HEK293 (cell line): ENCODE measurements at regions not wholly inside any gene's neighbourhood (a gene's known extent, or its start where the extent isn't known, plus 50 kb on each side); places are given as distances from the start of the nearest gene placed in this dataset.

Source experiments
- CTCF ChIA-PET: fragments of 350-600 bp; formaldehyde crosslinking; extraction: SDS; loops from one replicate; lab custom pipeline; 2021; ENCODE audit warnings: antibody characterized with exemption; lab: Yijun Ruan, JAX
- POLR2A ChIA-PET: fragments of 300-600 bp; formaldehyde crosslinking; extraction: SDS; loops from one replicate; lab custom pipeline; 2020; ENCODE audit warnings: antibody characterized with exemption, inconsistent platforms; lab: Yijun Ruan, JAX
- H3K27ac ChIP-seq: fragments of 200-500 bp; sonication (Bioruptor generic); 2 replicates; pipeline ENCODE4 v1.5.1; 2014; ENCODE audit warnings: low read depth, low read length, control low read depth, inconsistent platforms; ENCODE audit errors: extremely low read depth
- H3K36me3 ChIP-seq, 2 experiments: fragments of 200-500 bp in 1 of 2; sonication (Bioruptor generic) in 1 of 2; 1 replicate in 1 of 2; 2 replicates in 1 of 2; pipeline ENCODE4 v1.5.1; 2014 to 2017; ENCODE audit warnings: inconsistent platforms in 2 of 2, low read length in 2 of 2; ENCODE audit not compliant: control insufficient read depth in 2 of 2, insufficient read depth in 1 of 2
- H3K4me1 ChIP-seq: fragments of 200-500 bp; sonication (Bioruptor generic); 2 replicates; pipeline ENCODE4 v1.5.1; 2014; ENCODE audit warnings: mild to moderate bottlenecking, low read length, inconsistent platforms; ENCODE audit not compliant: control insufficient read depth, insufficient read depth
- H3K4me3 ChIP-seq: 2 replicates; pipeline ENCODE4 v1.5.1; 2011; ENCODE audit warnings: low read depth, mild to moderate bottlenecking, control low read depth, low read length, moderate library complexity
- H3K9me3 ChIP-seq: fragments of 200-500 bp; sonication (Bioruptor generic); 2 replicates; pipeline ENCODE4 v1.5.1; 2014; ENCODE audit warnings: low read depth, low read length, inconsistent platforms; ENCODE audit not compliant: control insufficient read depth, insufficient read depth
- AEBP2 ChIP-seq: fragments of 450-650 bp; formaldehyde crosslinking; IDR thresholded peaks from 2 replicates; pipeline ENCODE4 v1.5.1; 2016; ENCODE audit warnings: missing biosample characterization, missing genetic modification characterization, borderline replicate concordance
- EGR2 ChIP-seq: fragments of 450-650 bp; formaldehyde crosslinking; IDR thresholded peaks from 2 replicates; pipeline ENCODE4 v1.5.1; 2016; ENCODE audit warnings: low read depth, missing biosample characterization, missing genetic modification characterization
- GFI1B ChIP-seq: fragments of 450-650 bp; formaldehyde crosslinking; IDR thresholded peaks from 2 replicates; pipeline ENCODE4 v1.5.1; 2016; ENCODE audit warnings: missing biosample characterization, missing genetic modification characterization
- HOXD13 ChIP-seq: sonication (generic); formaldehyde crosslinking; IDR thresholded peaks from 2 replicates; pipeline ENCODE4 v1.8.0; 2022; ENCODE audit warnings: missing genetic modification reagents, borderline replicate concordance
- KLF1 ChIP-seq: fragments of 450-650 bp; formaldehyde crosslinking; IDR thresholded peaks from 2 replicates; pipeline ENCODE4 v1.5.1; 2016; ENCODE audit warnings: missing biosample characterization, missing genetic modification characterization
- KLF7 ChIP-seq: fragments of 450-650 bp; formaldehyde crosslinking; IDR thresholded peaks from 2 replicates; pipeline ENCODE4 v1.5.1; 2016; ENCODE audit warnings: missing biosample characterization, missing genetic modification characterization, borderline replicate concordance
- REPIN1 ChIP-seq: fragments of 450-650 bp; formaldehyde crosslinking; IDR thresholded peaks from 2 replicates; pipeline ENCODE4 v1.5.1; 2017; ENCODE audit warnings: missing biosample characterization, missing genetic modification characterization, low read depth
- SCRT1 ChIP-seq: fragments of 450-650 bp; formaldehyde crosslinking; IDR thresholded peaks from 2 replicates; pipeline ENCODE4 v1.5.1; 2016; ENCODE audit warnings: missing biosample characterization, missing genetic modification characterization, borderline replicate concordance
- TCF7L2 ChIP-seq: IDR thresholded peaks from 2 replicates; pipeline ENCODE4 v1.6.1; 2011; ENCODE audit warnings: low read depth, mild to moderate bottlenecking, inconsistent platforms, low read length, moderate library complexity, borderline replicate concordance
- ZBTB1 ChIP-seq: fragments of 450-650 bp; formaldehyde crosslinking; IDR thresholded peaks from 2 replicates; pipeline ENCODE4 v1.5.1; 2016; ENCODE audit warnings: missing biosample characterization, missing genetic modification characterization
- ZBTB10 ChIP-seq: fragments of 450-650 bp; formaldehyde crosslinking; IDR thresholded peaks from 2 replicates; pipeline ENCODE4 v1.5.1; 2016; ENCODE audit warnings: missing biosample characterization, missing genetic modification characterization
- ZFP37 ChIP-seq: fragments of 450-650 bp; formaldehyde crosslinking; IDR thresholded peaks from 2 replicates; pipeline ENCODE4 v1.5.1; 2016; ENCODE audit warnings: missing biosample characterization, missing genetic modification characterization
- ZFP41 ChIP-seq: fragments of 450-650 bp; formaldehyde crosslinking; IDR thresholded peaks from 2 replicates; pipeline ENCODE4 v1.5.1; 2016; ENCODE audit warnings: missing biosample characterization, missing genetic modification characterization, borderline replicate concordance
- ZNF121 ChIP-seq: fragments of 450-650 bp; formaldehyde crosslinking; IDR thresholded peaks from 2 replicates; pipeline ENCODE4 v1.5.1; 2016; ENCODE audit warnings: missing biosample characterization, missing genetic modification characterization
- ZNF146 ChIP-seq: fragments of 450-650 bp; formaldehyde crosslinking; IDR thresholded peaks from 2 replicates; pipeline ENCODE4 v1.5.1; 2016; ENCODE audit warnings: missing biosample characterization, missing genetic modification characterization
- ZNF169 ChIP-seq: fragments of 450-650 bp; formaldehyde crosslinking; IDR thresholded peaks from 2 replicates; pipeline ENCODE4 v1.5.1; 2016; ENCODE audit warnings: missing biosample characterization, missing genetic modification characterization
- ZNF366 ChIP-seq: fragments of 450-650 bp; formaldehyde crosslinking; conservative IDR thresholded peaks from 2 replicates; pipeline ENCODE4 v1.5.1; 2016; ENCODE audit warnings: missing biosample characterization, missing genetic modification characterization
- ZNF37A ChIP-seq: fragments of 450-650 bp; IDR thresholded peaks from 2 replicates; pipeline ENCODE4 v1.5.1; 2018; ENCODE audit warnings: missing biosample characterization, missing genetic modification characterization
- ZNF514 ChIP-seq: fragments of 450-650 bp; formaldehyde crosslinking; IDR thresholded peaks from 2 replicates; pipeline ENCODE4 v1.5.1; 2016; ENCODE audit warnings: missing biosample characterization, missing genetic modification characterization
- ZNF544 ChIP-seq: fragments of 450-650 bp; formaldehyde crosslinking; IDR thresholded peaks from 2 replicates; pipeline ENCODE4 v1.5.0; 2017; ENCODE audit warnings: missing biosample characterization, missing genetic modification characterization
- ZNF555 ChIP-seq: fragments of 450-650 bp; formaldehyde crosslinking; conservative IDR thresholded peaks from 2 replicates; pipeline ENCODE4 v1.5.1; 2017; ENCODE audit warnings: missing biosample characterization, mild to moderate bottlenecking, missing genetic modification characterization, inconsistent platforms
- ZNF707 ChIP-seq: fragments of 450-650 bp; formaldehyde crosslinking; IDR thresholded peaks from 2 replicates; pipeline ENCODE4 v1.5.1; 2016; ENCODE audit warnings: missing biosample characterization, missing genetic modification characterization
- ZNF777 ChIP-seq: fragments of 450-650 bp; formaldehyde crosslinking; IDR thresholded peaks from 2 replicates; pipeline ENCODE4 v1.5.1; 2017; ENCODE audit warnings: missing biosample characterization, missing genetic modification characterization, borderline replicate concordance
- ZNF791 ChIP-seq: fragments of 450-650 bp; formaldehyde crosslinking; IDR thresholded peaks from 2 replicates; pipeline ENCODE4 v1.5.1; 2016; ENCODE audit warnings: missing biosample characterization, missing genetic modification characterization
- ZNF843 ChIP-seq: fragments of 450-650 bp; formaldehyde crosslinking; IDR thresholded peaks from 2 replicates; pipeline ENCODE4 v1.5.1; 2016; ENCODE audit warnings: missing biosample characterization, missing genetic modification characterization
- TF ChIP-seq, protein P1 (sequence below): IDR thresholded peaks from 2 replicates; pipeline ENCODE4 v1.6.1; 2011; ENCODE audit warnings: mild to moderate bottlenecking, low read depth, low read length, borderline replicate concordance
- TF ChIP-seq, protein P2 (sequence below): fragments of 450-650 bp; formaldehyde crosslinking; IDR thresholded peaks from 2 replicates; pipeline ENCODE4 v1.5.1; 2017; ENCODE audit warnings: missing biosample characterization, missing genetic modification characterization
- TF ChIP-seq, protein P3 (sequence below): fragments of 450-650 bp; IDR thresholded peaks from 2 replicates; pipeline ENCODE4 v1.5.1; 2018; ENCODE audit warnings: missing biosample characterization, missing genetic modification characterization

- no peak overlapping the region for H3K4me3 ChIP-seq
- TF ChIP-seq AEBP2 (tag by site-specific recombination) (no peak), HOXD13 (CRISPR knock-in tag) (no peak), ZNF777 (no peak), ZBTB10 (tag by site-specific recombination) (no peak), ZNF37A (tag by site-specific recombination) (no peak), ZNF544 (tag by site-specific recombination) (no peak), ZNF169 (no peak), ZNF707 (tag by site-specific recombination) (no peak), ZNF366 (tag by site-specific recombination) (no peak), TCF7L2 (no peak), ZFP41 (no peak), KLF1 (tag by site-specific recombination) (no peak), ZFP37 (tag by site-specific recombination) (no peak), ZNF514 (no peak)
- TF ChIP-seq, protein P1, sequence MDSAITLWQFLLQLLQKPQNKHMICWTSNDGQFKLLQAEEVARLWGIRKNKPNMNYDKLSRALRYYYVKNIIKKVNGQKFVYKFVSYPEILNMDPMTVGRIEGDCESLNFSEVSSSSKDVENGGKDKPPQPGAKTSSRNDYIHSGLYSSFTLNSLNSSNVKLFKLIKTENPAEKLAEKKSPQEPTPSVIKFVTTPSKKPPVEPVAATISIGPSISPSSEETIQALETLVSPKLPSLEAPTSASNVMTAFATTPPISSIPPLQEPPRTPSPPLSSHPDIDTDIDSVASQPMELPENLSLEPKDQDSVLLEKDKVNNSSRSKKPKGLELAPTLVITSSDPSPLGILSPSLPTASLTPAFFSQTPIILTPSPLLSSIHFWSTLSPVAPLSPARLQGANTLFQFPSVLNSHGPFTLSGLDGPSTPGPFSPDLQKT, result no peak
- TF ChIP-seq, protein P2, sequence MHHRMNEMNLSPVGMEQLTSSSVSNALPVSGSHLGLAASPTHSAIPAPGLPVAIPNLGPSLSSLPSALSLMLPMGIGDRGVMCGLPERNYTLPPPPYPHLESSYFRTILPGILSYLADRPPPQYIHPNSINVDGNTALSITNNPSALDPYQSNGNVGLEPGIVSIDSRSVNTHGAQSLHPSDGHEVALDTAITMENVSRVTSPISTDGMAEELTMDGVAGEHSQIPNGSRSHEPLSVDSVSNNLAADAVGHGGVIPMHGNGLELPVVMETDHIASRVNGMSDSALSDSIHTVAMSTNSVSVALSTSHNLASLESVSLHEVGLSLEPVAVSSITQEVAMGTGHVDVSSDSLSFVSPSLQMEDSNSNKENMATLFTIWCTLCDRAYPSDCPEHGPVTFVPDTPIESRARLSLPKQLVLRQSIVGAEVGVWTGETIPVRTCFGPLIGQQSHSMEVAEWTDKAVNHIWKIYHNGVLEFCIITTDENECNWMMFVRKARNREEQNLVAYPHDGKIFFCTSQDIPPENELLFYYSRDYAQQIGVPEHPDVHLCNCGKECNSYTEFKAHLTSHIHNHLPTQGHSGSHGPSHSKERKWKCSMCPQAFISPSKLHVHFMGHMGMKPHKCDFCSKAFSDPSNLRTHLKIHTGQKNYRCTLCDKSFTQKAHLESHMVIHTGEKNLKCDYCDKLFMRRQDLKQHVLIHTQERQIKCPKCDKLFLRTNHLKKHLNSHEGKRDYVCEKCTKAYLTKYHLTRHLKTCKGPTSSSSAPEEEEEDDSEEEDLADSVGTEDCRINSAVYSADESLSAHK (tag by site-specific recombination), result no peak
- H3K27ac ChIP-seq, result no peak overlapping the region
- no peaks in the 10 kb centered on the region for H3K36me3 ChIP-seq
- CTCF ChIA-PET, result no interaction called here
- H3K4me1 ChIP-seq, result no peaks in the 10 kb centered on the region
- no peaks in the 10 kb centered on the region for H3K9me3 ChIP-seq
- POLR2A ChIA-PET, result no interaction called here
Measured at GRCh38 chr9:102355982-102356381, 617.5 kb upstream of the GRIN3A start.

DNA sequence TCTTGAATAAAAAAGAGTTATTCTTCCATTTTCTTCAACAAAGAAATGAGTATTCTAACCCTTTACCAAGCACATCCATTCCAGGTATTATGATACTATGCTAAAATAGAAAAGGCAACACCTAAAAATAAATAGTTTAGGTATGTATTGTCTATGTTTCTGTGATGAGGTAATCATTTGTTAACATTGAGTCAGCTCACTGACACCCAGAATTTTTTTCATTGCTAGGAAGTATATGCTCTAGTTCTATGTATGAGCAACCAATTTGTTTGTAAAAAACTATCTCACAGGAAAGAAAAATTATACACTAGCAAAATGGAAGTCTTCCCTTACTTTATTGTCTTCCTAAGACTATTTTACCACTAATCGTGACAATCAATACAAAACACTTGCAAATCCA is 615.6 kb upstream of the GRIN3A start:
- ChIA-PET CTCF (no interaction called here), POLR2A (no interaction called here)
- Histone ChIP-seq H3K27ac (no peak overlapping the region), H3K36me3 (no peaks in the 10 kb centered on the region), H3K4me1 (no peaks in the 10 kb centered on the region), H3K9me3 (no peaks in the 10 kb centered on the region), H3K4me3 (no peak overlapping the region)
- TF ChIP-seq REPIN1 (tag by site-specific recombination), result no peak
- no peak for TF ChIP-seq ZBTB1 (tag by site-specific recombination)
- no peak for TF ChIP-seq EGR2 (tag by site-specific recombination)
- TF ChIP-seq SCRT1 (tag by site-specific recombination), result no peak
- no peak for TF ChIP-seq KLF7 (tag by site-specific recombination)
- TF ChIP-seq, protein P1, result no peak
- TF ChIP-seq GFI1B, result no peak
- no peak for TF ChIP-seq ZNF121 (tag by site-specific recombination)
- no peak for TF ChIP-seq ZNF146 (tag by site-specific recombination)
- TF ChIP-seq ZNF843 (tag by site-specific recombination), result no peak
- no peak for TF ChIP-seq ZNF791 (tag by site-specific recombination)
- TF ChIP-seq ZNF555, result no peak
- TF ChIP-seq, protein P3, sequence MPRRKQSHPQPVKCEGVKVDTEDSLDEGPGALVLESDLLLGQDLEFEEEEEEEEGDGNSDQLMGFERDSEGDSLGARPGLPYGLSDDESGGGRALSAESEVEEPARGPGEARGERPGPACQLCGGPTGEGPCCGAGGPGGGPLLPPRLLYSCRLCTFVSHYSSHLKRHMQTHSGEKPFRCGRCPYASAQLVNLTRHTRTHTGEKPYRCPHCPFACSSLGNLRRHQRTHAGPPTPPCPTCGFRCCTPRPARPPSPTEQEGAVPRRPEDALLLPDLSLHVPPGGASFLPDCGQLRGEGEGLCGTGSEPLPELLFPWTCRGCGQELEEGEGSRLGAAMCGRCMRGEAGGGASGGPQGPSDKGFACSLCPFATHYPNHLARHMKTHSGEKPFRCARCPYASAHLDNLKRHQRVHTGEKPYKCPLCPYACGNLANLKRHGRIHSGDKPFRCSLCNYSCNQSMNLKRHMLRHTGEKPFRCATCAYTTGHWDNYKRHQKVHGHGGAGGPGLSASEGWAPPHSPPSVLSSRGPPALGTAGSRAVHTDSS (tag by site-specific recombination), result no peak
